A673 (cell line): ENCODE measurements at regions not wholly inside any gene's neighbourhood (a gene's known extent, or its start where the extent isn't known, plus 50 kb on each side); places are given as distances from the start of the nearest gene placed in this dataset.

Experiments used
- BruUV-seq: library from RNA; stranded (reverse); fragments of 400-500 nt; replicated peaks from 2 replicates; lab custom pipeline; 2021; lab: Mats Ljungman, UMichigan
- CTCF ChIA-PET: fragments of 300-600 bp; sonication (Branson Sonifier 250); formaldehyde crosslinking; loops from one replicate; lab custom pipeline; 2022; ENCODE audit warnings: antibody characterized with exemption; lab: Charles Lee
- POLR2A ChIA-PET: fragments of 300-600 bp; sonication (Branson Sonifier 250); formaldehyde crosslinking; loops from one replicate; lab custom pipeline; 2022; ENCODE audit warnings: antibody characterized with exemption; ENCODE audit not compliant: low non-redundant PET; lab: Charles Lee
- DNase-seq: peaks from one replicate; pipeline ENCODE4 v3.0.0-alpha.2; 2015; ENCODE audit warnings: low spot score
- H3K27ac ChIP-seq: fragments of 200-600 bp; sonication (generic); 2 replicates; pipeline ENCODE4 v1.5.1; 2016; ENCODE audit warnings: mixed run types, low read depth, mild to moderate bottlenecking, mixed read lengths, antibody characterized with exemption, low read length; ENCODE audit not compliant: poor library complexity, severe bottlenecking
- H3K27me3 ChIP-seq: fragments of 200-600 bp; sonication (generic); replicated peaks from 2 replicates; pipeline ENCODE4 v1.6.1; 2017; ENCODE audit warnings: mixed run types, low read depth, mild to moderate bottlenecking, mixed read lengths, antibody characterized with exemption, low read length; ENCODE audit not compliant: insufficient read depth, poor library complexity
- H3K36me3 ChIP-seq: fragments of 200-600 bp; sonication (generic); 2 replicates; pipeline ENCODE4 v1.6.1; 2016; ENCODE audit warnings: mixed run types, mild to moderate bottlenecking, mixed read lengths, antibody characterized with exemption, low read length; ENCODE audit not compliant: insufficient read depth, poor library complexity, severe bottlenecking
- H3K4me1 ChIP-seq: fragments of 200-600 bp; sonication (generic); 2 replicates; pipeline ENCODE4 v1.6.1; 2017; ENCODE audit warnings: mixed run types, mild to moderate bottlenecking, mixed read lengths, antibody characterized with exemption, low read length; ENCODE audit not compliant: insufficient read depth, poor library complexity, severe bottlenecking
- H3K4me3 ChIP-seq: fragments of 200-600 bp; sonication (generic); 2 replicates; pipeline ENCODE4 v1.5.1; 2016; ENCODE audit warnings: low read depth, mixed run types, mild to moderate bottlenecking, mixed read lengths, low read length; ENCODE audit not compliant: poor library complexity, severe bottlenecking
- H3K9me3 ChIP-seq: fragments of 200-600 bp; sonication (generic); 2 replicates; pipeline ENCODE4 v1.6.1; 2016; ENCODE audit warnings: mixed run types, low read depth, mild to moderate bottlenecking, mixed read lengths, antibody characterized with exemption, low read length; ENCODE audit not compliant: poor library complexity, severe bottlenecking
- CTCF ChIP-seq: fragments of 300-800, 200-600 bp; sonication (generic); conservative IDR thresholded peaks from 2 replicates; pipeline ENCODE4 v1.5.1; 2017; ENCODE audit warnings: low read depth, mild to moderate bottlenecking, antibody characterized with exemption, low read length, moderate library complexity, mixed read lengths
- EZH2 ChIP-seq: fragments of 200-600 bp; sonication (generic); IDR thresholded peaks from 2 replicates; pipeline ENCODE4 v1.6.1; 2017; ENCODE audit warnings: borderline replicate concordance, low read depth, mild to moderate bottlenecking, mixed read lengths, antibody characterized with exemption, low read length; ENCODE audit not compliant: poor library complexity, severe bottlenecking
- intact Hi-C: fragments of 100-400 bp; cut with micrococcal nuclease; formaldehyde crosslinking; loops from one replicate; pipeline ENCODE4 v1.10.0; 2022; ENCODE audit not compliant: unreplicated experiment

GRCh38 chr6:137645850-137646249 is 151.7 kb upstream of the OLIG3 start:
- CTCF ChIA-PET: no interaction called here
- H3K36me3 ChIP-seq: no peaks in the 10 kb centered on the region

DNA sequence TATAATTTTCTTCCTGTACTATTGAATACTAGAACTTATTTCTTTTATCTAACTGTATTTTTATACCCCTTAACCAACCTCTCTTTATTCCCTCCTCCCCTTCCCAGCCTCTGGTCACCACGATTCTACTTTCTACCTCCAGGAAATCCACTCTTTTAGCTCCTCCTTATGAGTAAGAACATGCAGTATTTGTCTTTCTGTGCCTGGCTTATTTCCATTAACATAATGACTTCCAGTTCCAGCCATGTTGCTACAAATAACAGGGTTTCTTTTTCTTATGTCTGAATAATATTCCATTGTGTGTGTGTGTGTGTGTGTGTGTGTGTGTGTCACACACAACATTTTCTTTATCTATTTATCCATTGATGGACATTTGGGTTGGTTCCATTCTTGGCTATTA is 152.3 kb upstream of the OLIG3 start:
- TF ChIP-seq EZH2 (no peak), CTCF (no peak)
- no peak for DNase-seq
- peaks cover 2% of the 10 kb centered on the region for H3K27me3 ChIP-seq
- H3K27ac ChIP-seq: no peak overlapping the region
- H3K4me3 ChIP-seq: no peak overlapping the region
- BruUV-seq: no TSS peak
- intact Hi-C loops: no loop called here
- no peaks in the 10 kb centered on the region for H3K9me3 ChIP-seq
- CTCF ChIA-PET: no interaction called here
- H3K36me3 ChIP-seq: no peaks in the 10 kb centered on the region
- no peaks in the 10 kb centered on the region for H3K4me1 ChIP-seq
- POLR2A ChIA-PET: no interaction called here

More at GRCh38 chr6:137645850-137646249, 151.7 kb upstream of the OLIG3 start:
- Histone ChIP-seq H3K27me3 (peaks cover 2% of the 10 kb centered on the region), H3K27ac (no peak overlapping the region), H3K4me1 (no peaks in the 10 kb centered on the region), H3K9me3 (no peaks in the 10 kb centered on the region), H3K4me3 (no peak overlapping the region)
- no peak for DNase-seq
- no peak for TF ChIP-seq CTCF
- no peak for TF ChIP-seq EZH2
- POLR2A ChIA-PET: no interaction called here
- no TSS peak for BruUV-seq
- intact Hi-C loops: no loop called here

- peaks cover under 1% of the 10 kb centered on the region for H3K9me3 ChIP-seq
- CTCF ChIA-PET: no interaction called here
- no peaks in the 10 kb centered on the region for H3K4me1 ChIP-seq
- BruUV-seq: no TSS peak
- no peak for DNase-seq
- TF ChIP-seq CTCF: no peak
- no peak for TF ChIP-seq EZH2
- no peaks in the 10 kb centered on the region for H3K36me3 ChIP-seq
- intact Hi-C loops: no loop called here
- POLR2A ChIA-PET: no interaction called here
- H3K4me3 ChIP-seq: no peak overlapping the region
- no peak overlapping the region for H3K27ac ChIP-seq
- H3K27me3 ChIP-seq: no peaks in the 10 kb centered on the region
Observed at GRCh38 chr6:137647762-137648447, 153.7 kb upstream of the OLIG3 start.
